Neutrophil (primary cell): ENCODE measurements at regions not wholly inside any gene's neighbourhood (a gene's known extent, or its start where the extent isn't known, plus 50 kb on each side); places are given as distances from the start of the nearest gene placed in this dataset.

ENCODE experiments used
- H3K27ac ChIP-seq: fragments of 200-600 bp; sonication (generic); 2 replicates; pipeline ENCODE4 v1.5.1; 2016; ENCODE audit warnings: mild to moderate bottlenecking, moderate library complexity
- H3K27me3 ChIP-seq: fragments of 200-600 bp; sonication (generic); 2 replicates; pipeline ENCODE4 v1.6.0; 2016; ENCODE audit warnings: mild to moderate bottlenecking
- H3K36me3 ChIP-seq: fragments of 200-600 bp; sonication (generic); 2 replicates; pipeline ENCODE4 v1.5.1; 2017
- H3K4me1 ChIP-seq, 2 experiments: fragments of 200-600 bp in 1 of 2; sonication (generic) in 1 of 2; 1 replicate in 1 of 2; 2 replicates in 1 of 2; pipeline versions ENCODE4 v1.5.1 to v1.6.1; 2013 to 2016; ENCODE audit warnings: low read depth in 1 of 2, low read length in 1 of 2, mild to moderate bottlenecking in 1 of 2, moderate library complexity in 1 of 2; ENCODE audit not compliant: control insufficient read depth in 1 of 2, insufficient read depth in 1 of 2
- H3K4me3 ChIP-seq, 2 experiments: fragments of 200-600 bp in 1 of 2; sonication (generic) in 1 of 2; 1 replicate in 1 of 2; 2 replicates in 1 of 2; pipeline ENCODE4 v1.5.1; 2013 to 2016; ENCODE audit warnings: low read depth in 1 of 2, low read length in 1 of 2, mild to moderate bottlenecking in 1 of 2, moderate library complexity in 1 of 2
- H3K9me3 ChIP-seq: fragments of 200-600 bp; sonication (generic); 2 replicates; pipeline ENCODE4 v1.5.1; 2016
- TF ChIP-seq, protein P1 (sequence below): fragments of 200-600 bp; sonication (generic); IDR thresholded peaks from 2 replicates; pipeline ENCODE4 v1.5.1; 2016; ENCODE audit warnings: antibody characterized with exemption

DNA sequence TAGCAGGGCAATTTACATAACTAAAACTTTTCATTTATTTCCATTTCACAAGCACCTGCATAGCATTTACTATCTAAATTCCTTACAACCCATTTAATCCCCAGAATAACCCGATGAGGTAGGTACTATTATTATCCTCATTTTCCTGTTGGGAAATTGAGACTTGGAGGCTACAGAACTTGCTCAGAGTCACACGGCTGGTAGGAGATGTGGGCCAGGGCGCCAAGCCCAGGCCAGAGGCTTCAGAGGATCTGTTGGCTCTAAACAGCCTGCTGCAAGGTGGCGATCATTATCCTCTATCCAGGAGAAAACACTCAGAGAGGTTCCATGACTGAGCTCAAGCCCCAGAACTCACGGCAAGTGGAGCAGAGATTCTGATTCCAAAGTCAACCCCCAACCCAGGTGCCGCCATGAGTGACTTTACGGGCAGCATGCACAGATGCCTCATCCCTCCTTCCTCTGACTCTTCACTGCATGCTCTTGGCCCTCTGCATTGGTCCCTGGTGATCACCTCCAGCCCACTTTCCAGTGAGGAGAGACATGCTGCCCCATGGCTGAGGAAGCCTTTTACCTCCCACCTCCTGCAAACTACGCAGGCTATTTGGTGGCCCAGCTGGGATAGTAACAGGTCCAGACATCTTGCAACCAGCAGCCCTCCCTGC lies 168.4 kb upstream of the FSTL4 start:
- H3K4me1 ChIP-seq: no peaks in the 10 kb centered on the region
- H3K27ac ChIP-seq: no peak overlapping the region
- H3K36me3 ChIP-seq: no peaks in the 10 kb centered on the region
- no peaks in the 10 kb centered on the region for H3K9me3 ChIP-seq
- TF ChIP-seq, protein P1, sequence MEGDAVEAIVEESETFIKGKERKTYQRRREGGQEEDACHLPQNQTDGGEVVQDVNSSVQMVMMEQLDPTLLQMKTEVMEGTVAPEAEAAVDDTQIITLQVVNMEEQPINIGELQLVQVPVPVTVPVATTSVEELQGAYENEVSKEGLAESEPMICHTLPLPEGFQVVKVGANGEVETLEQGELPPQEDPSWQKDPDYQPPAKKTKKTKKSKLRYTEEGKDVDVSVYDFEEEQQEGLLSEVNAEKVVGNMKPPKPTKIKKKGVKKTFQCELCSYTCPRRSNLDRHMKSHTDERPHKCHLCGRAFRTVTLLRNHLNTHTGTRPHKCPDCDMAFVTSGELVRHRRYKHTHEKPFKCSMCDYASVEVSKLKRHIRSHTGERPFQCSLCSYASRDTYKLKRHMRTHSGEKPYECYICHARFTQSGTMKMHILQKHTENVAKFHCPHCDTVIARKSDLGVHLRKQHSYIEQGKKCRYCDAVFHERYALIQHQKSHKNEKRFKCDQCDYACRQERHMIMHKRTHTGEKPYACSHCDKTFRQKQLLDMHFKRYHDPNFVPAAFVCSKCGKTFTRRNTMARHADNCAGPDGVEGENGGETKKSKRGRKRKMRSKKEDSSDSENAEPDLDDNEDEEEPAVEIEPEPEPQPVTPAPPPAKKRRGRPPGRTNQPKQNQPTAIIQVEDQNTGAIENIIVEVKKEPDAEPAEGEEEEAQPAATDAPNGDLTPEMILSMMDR: no peak
- H3K27me3 ChIP-seq: no peaks in the 10 kb centered on the region
- H3K4me3 ChIP-seq: no peak overlapping the region

DNA sequence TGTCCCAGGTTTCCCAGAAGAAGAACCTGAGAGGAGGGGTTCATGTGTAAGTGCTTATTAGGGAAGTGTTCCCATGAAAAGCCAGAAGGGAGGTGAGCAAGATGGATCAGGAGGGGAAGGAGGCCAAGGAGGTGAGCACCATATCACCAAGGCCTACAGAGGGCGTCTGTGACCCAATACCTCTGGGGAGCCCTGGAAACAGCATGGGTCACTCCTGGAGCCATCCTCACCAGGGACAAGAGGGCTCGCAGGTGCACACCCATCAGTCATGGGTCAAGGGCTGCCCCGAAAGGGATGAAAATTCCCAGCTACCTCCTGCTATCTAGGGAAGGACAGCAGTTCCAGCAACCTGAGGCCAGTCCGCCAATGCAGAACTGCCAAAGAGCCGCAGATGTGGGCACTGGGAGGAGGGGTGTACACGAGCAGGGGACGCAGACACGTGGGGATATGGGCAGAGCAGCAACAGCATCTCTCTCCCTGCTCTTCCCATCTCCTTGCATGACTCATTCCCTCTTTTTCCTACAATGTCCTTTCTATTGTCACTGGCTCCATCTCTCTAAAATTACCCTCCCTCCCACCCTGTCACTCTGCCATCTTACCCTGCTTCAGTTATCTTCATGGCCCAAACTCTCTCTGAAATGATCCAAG lies 167.6 kb upstream of the FSTL4 start:
- Histone ChIP-seq H3K4me3 (no peak overlapping the region), H3K27ac (no peak overlapping the region), H3K9me3 (no peaks in the 10 kb centered on the region), H3K27me3 (no peaks in the 10 kb centered on the region), H3K36me3 (no peaks in the 10 kb centered on the region), H3K4me1 (no peaks in the 10 kb centered on the region)
- TF ChIP-seq, protein P1: no peak

DNA sequence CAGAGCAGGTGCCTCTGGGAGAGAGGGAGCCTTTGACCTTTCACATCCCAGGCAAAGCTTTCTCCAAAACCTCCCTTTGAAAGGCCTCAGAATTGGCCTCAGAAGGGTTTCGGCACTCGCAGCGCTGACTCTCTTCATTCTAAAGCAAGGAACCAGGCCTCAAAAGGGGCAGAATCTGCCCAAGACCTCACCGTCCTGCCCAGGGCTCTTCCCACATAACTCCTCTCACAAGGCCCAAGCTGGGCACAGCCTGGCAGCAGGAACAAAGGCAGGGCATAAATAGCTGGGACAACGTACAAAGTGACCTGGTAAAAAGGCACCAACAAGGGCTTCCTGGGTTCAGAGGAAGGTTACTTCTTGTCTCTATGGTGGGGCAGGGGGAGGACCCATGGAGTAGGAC lies 166.3 kb upstream of the FSTL4 start:
- no peak overlapping the region for H3K4me3 ChIP-seq
- H3K27ac ChIP-seq: no peak overlapping the region
- H3K4me1 ChIP-seq: no peaks in the 10 kb centered on the region
- TF ChIP-seq, protein P1: no peak
- H3K27me3 ChIP-seq: no peaks in the 10 kb centered on the region
- H3K9me3 ChIP-seq: no peaks in the 10 kb centered on the region
- H3K36me3 ChIP-seq: no peaks in the 10 kb centered on the region

DNA sequence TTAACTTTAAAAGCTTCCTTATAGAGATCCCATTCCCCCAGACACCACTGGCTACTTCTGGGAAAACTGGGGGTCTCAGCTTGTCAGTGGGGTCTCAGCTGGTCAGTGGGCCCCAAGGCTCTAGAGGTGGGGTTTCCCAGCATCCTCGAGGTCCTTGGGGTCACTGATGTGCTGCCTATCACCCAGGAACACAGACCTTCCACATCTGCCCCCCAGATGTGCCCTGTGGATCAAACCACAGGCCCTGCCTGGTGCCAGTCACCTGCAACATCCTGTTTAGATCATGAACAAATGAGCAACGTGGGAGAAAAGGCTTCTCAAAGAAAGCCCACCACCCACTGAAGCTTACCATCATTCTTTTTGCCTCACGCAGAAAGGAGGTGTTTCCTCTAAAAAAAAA lies 165.6 kb upstream of the FSTL4 start:
- no peak overlapping the region for H3K27ac ChIP-seq
- H3K36me3 ChIP-seq: no peaks in the 10 kb centered on the region
- TF ChIP-seq, protein P1: no peak
- H3K4me1 ChIP-seq: no peaks in the 10 kb centered on the region
- no peak overlapping the region for H3K4me3 ChIP-seq
- H3K27me3 ChIP-seq: no peaks in the 10 kb centered on the region
- no peaks in the 10 kb centered on the region for H3K9me3 ChIP-seq

DNA sequence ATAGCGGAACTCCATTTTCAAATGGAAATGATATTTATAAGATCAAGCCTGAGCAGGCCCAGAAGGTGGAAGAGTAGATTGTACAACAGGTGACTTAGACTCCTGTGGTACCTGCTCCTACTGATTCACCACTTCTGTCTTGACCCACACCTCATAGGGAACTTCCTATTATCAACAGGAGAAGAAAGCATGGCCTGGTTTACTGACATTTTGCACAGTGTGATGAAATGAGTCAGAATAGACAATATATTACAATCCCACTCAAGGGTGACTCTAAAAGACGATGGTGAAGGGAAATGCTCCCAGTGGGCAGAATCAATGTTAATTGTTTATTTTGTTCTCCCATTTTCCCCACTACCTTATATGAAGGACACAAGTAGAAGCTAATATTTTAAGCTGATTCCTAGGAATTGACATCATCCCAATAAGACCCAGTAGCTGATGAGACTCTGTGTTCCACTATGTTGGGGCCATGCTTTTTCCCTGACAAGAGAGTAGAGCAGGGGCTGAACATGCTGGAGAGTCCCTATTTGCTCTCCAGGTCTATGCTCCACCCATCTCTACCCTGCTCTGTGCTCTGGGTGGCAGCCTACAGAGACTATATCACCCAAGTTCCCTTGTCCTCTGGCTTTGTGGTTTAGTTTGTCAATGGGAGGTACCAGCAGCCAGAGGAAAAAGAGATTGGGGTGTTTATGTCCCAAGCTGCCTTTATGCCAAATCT lies 163.4 kb upstream of the FSTL4 start:
- Histone ChIP-seq H3K4me3 (no peak overlapping the region), H3K27me3 (no peaks in the 10 kb centered on the region), H3K9me3 (no peaks in the 10 kb centered on the region), H3K27ac (no peak overlapping the region), H3K36me3 (no peaks in the 10 kb centered on the region), H3K4me1 (no peaks in the 10 kb centered on the region)
- TF ChIP-seq, protein P1: no peak
